Uterus (tissue), 2 donors: ENCODE measurements at regions not wholly inside any gene's neighbourhood (a gene's known extent, or its start where the extent isn't known, plus 50 kb on each side); places are given as distances from the start of the nearest gene placed in this dataset.

Source experiments
- POLR2A ChIP-seq, 2 donors: fragments of 450-650 bp; IDR thresholded peaks; one replicate each; pipeline ENCODE4 v1.6.1; 2016; ENCODE audit warnings: antibody characterized with exemption in 2 of 2, mild to moderate bottlenecking in 1 of 2, moderate library complexity in 1 of 2
- TF ChIP-seq, protein P1 (sequence below), 4 experiments: fragments of 200-600 bp in 2 of 4; fragments of 450-650 bp in 2 of 4; sonication (generic) in 2 of 4; IDR thresholded peaks; one replicate each; pipeline ENCODE4 v1.5.1; 2016 to 2019; ENCODE audit warnings: antibody characterized with exemption in 4 of 4, mild to moderate bottlenecking in 2 of 4, moderate library complexity in 1 of 4

- TF ChIP-seq, protein P1, sequence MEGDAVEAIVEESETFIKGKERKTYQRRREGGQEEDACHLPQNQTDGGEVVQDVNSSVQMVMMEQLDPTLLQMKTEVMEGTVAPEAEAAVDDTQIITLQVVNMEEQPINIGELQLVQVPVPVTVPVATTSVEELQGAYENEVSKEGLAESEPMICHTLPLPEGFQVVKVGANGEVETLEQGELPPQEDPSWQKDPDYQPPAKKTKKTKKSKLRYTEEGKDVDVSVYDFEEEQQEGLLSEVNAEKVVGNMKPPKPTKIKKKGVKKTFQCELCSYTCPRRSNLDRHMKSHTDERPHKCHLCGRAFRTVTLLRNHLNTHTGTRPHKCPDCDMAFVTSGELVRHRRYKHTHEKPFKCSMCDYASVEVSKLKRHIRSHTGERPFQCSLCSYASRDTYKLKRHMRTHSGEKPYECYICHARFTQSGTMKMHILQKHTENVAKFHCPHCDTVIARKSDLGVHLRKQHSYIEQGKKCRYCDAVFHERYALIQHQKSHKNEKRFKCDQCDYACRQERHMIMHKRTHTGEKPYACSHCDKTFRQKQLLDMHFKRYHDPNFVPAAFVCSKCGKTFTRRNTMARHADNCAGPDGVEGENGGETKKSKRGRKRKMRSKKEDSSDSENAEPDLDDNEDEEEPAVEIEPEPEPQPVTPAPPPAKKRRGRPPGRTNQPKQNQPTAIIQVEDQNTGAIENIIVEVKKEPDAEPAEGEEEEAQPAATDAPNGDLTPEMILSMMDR (IDR thresholded peaks at IDR 0.05): no peak
- no peak for TF ChIP-seq POLR2A (IDR thresholded peaks at IDR 0.05)
These were observed 1066.9 kb upstream of the PCDH7 start for GRCh38 chr4:29653221-29653620.
